ENCODE measurements at regions not wholly inside any gene's neighbourhood (a gene's known extent, or its start where the extent isn't known, plus 50 kb on each side); places are given as distances from the start of the nearest gene placed in this dataset.

DNA sequence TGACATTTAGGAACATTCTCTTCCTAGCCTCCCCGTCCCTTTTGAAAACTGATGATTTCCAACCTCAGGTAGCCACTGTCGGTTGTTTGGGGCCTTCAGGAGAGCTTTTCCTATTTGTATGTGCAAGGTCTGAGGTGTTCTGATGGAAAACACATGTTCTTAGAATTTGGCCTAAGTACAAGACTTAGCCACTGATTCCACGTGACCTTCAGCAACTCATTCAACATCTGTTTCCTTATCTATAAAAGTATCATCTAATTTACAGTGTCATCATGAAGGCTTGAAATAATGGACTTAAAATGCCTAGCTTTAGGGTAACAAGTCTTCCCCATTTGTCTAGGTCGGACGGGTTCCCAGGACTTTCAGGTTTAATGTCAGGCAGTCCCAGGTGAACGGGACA is 259.3 kb downstream of the SOX9 start:
- TF ChIP-seq, protein P1, sequence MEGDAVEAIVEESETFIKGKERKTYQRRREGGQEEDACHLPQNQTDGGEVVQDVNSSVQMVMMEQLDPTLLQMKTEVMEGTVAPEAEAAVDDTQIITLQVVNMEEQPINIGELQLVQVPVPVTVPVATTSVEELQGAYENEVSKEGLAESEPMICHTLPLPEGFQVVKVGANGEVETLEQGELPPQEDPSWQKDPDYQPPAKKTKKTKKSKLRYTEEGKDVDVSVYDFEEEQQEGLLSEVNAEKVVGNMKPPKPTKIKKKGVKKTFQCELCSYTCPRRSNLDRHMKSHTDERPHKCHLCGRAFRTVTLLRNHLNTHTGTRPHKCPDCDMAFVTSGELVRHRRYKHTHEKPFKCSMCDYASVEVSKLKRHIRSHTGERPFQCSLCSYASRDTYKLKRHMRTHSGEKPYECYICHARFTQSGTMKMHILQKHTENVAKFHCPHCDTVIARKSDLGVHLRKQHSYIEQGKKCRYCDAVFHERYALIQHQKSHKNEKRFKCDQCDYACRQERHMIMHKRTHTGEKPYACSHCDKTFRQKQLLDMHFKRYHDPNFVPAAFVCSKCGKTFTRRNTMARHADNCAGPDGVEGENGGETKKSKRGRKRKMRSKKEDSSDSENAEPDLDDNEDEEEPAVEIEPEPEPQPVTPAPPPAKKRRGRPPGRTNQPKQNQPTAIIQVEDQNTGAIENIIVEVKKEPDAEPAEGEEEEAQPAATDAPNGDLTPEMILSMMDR (IDR thresholded peaks at IDR 0.05) = no peak
- no peak for TF ChIP-seq POLR2AphosphoS5 (IDR thresholded peaks at IDR 0.05; ENCODE audit: insufficient read depth in 1 of 2, low read depth in 1 of 2)

Measured in vagina (tissue), 2 donors.